ENCODE measurements at regions not wholly inside any gene's neighbourhood (a gene's known extent, or its start where the extent isn't known, plus 50 kb on each side); places are given as distances from the start of the nearest gene placed in this dataset.

- TF ChIP-seq POLR2A (IDR thresholded peaks at IDR 0.05; ENCODE audit: low read depth, low read length) (no peak), POLR2AphosphoS5 (IDR thresholded peaks at IDR 0.05; ENCODE audit: low read depth, low read length) (no peak), SPI1 (IDR thresholded peaks at IDR 0.05; ENCODE audit: low read depth, low read length) (no peak)
- FAIRE-seq: no peak
- no peak for DNase-seq (ENCODE audit: insufficient read length, low spot score)
Measured at GRCh38 chr1:164361927-164362326, 197.1 kb upstream of the PBX1 start.

- no peak for TF ChIP-seq SPI1 (IDR thresholded peaks at IDR 0.05; ENCODE audit: low read depth, low read length)
- no peak for TF ChIP-seq POU2F2 (IDR thresholded peaks at IDR 0.05; ENCODE audit: low read depth, low read length)
- no peak for TF ChIP-seq TAF1 (IDR thresholded peaks at IDR 0.05; ENCODE audit: low read depth, low read length)
- TF ChIP-seq POLR2AphosphoS5 (IDR thresholded peaks at IDR 0.05; ENCODE audit: low read depth, low read length): no peak
- no peak for TF ChIP-seq POLR2A (IDR thresholded peaks at IDR 0.05; ENCODE audit: low read depth, low read length)
- no peak for TF ChIP-seq PAX5 (IDR thresholded peaks at IDR 0.05; ENCODE audit: insufficient read depth, low read length, severe bottlenecking)
- FAIRE-seq (no peak), DNase-seq (ENCODE audit: insufficient read length, low spot score) (no peak)
Measured at GRCh38 chr1:164363980-164364379, 195.0 kb upstream of the PBX1 start.

- no peak for TF ChIP-seq SPI1 (IDR thresholded peaks at IDR 0.05; ENCODE audit: low read depth, low read length)
- no peak for TF ChIP-seq POU2F2 (IDR thresholded peaks at IDR 0.05; ENCODE audit: low read depth, low read length)
- TF ChIP-seq TAF1 (IDR thresholded peaks at IDR 0.05; ENCODE audit: low read depth, low read length): no peak
- TF ChIP-seq PAX5 (IDR thresholded peaks at IDR 0.05; ENCODE audit: insufficient read depth, low read length, severe bottlenecking): no peak
- no peak for TF ChIP-seq POLR2A (IDR thresholded peaks at IDR 0.05; ENCODE audit: low read depth, low read length)
- TF ChIP-seq POLR2AphosphoS5 (IDR thresholded peaks at IDR 0.05; ENCODE audit: low read depth, low read length): no peak
- no peak for FAIRE-seq
- DNase-seq (ENCODE audit: insufficient read length, low spot score): no peak
Measured at GRCh38 chr1:164366014-164366413, 193.0 kb upstream of the PBX1 start.

- no peak for FAIRE-seq
- TF ChIP-seq SPI1 (IDR thresholded peaks at IDR 0.05; ENCODE audit: low read depth, low read length) (no peak), POLR2AphosphoS5 (IDR thresholded peaks at IDR 0.05; ENCODE audit: low read depth, low read length) (no peak), PAX5 (IDR thresholded peaks at IDR 0.05; ENCODE audit: insufficient read depth, low read length, severe bottlenecking) (no peak), POU2F2 (IDR thresholded peaks at IDR 0.05; ENCODE audit: low read depth, low read length) (no peak), TAF1 (IDR thresholded peaks at IDR 0.05; ENCODE audit: low read depth, low read length) (no peak), POLR2A (IDR thresholded peaks at IDR 0.05; ENCODE audit: low read depth, low read length) (no peak)
Measured at GRCh38 chr1:164369698-164370365, 189.2 kb upstream of the PBX1 start.

GRCh38 chr1:164380893-164381292, 178.1 kb upstream of the PBX1 start:
- FAIRE-seq (no peak), DNase-seq (ENCODE audit: insufficient read length, low spot score) (no peak)
- TF ChIP-seq POLR2A (IDR thresholded peaks at IDR 0.05; ENCODE audit: low read depth, low read length) (no peak), POU2F2 (IDR thresholded peaks at IDR 0.05; ENCODE audit: low read depth, low read length) (no peak), SPI1 (IDR thresholded peaks at IDR 0.05; ENCODE audit: low read depth, low read length) (no peak), TAF1 (IDR thresholded peaks at IDR 0.05; ENCODE audit: low read depth, low read length) (no peak), POLR2AphosphoS5 (IDR thresholded peaks at IDR 0.05; ENCODE audit: low read depth, low read length) (no peak), PAX5 (IDR thresholded peaks at IDR 0.05; ENCODE audit: insufficient read depth, low read length, severe bottlenecking) (no peak)

More at GRCh38 chr1:164369698-164370365, 189.2 kb upstream of the PBX1 start:
- DNase-seq (ENCODE audit: insufficient read length, low spot score): no peak

GRCh38 chr1:164382384-164382783, 176.6 kb upstream of the PBX1 start:
- TF ChIP-seq POU2F2 (IDR thresholded peaks at IDR 0.05; ENCODE audit: low read depth, low read length) (no peak), POLR2AphosphoS5 (IDR thresholded peaks at IDR 0.05; ENCODE audit: low read depth, low read length) (no peak), TAF1 (IDR thresholded peaks at IDR 0.05; ENCODE audit: low read depth, low read length) (no peak), POLR2A (IDR thresholded peaks at IDR 0.05; ENCODE audit: low read depth, low read length) (no peak), PAX5 (IDR thresholded peaks at IDR 0.05; ENCODE audit: insufficient read depth, low read length, severe bottlenecking) (no peak), SPI1 (IDR thresholded peaks at IDR 0.05; ENCODE audit: low read depth, low read length) (no peak)
- DNase-seq (ENCODE audit: insufficient read length, low spot score) (no peak), FAIRE-seq (no peak)

- TF ChIP-seq PAX5 (IDR thresholded peaks at IDR 0.05; ENCODE audit: insufficient read depth, low read length, severe bottlenecking) (no peak), POLR2A (IDR thresholded peaks at IDR 0.05; ENCODE audit: low read depth, low read length) (no peak), TAF1 (IDR thresholded peaks at IDR 0.05; ENCODE audit: low read depth, low read length) (no peak), POU2F2 (IDR thresholded peaks at IDR 0.05; ENCODE audit: low read depth, low read length) (no peak), SPI1 (IDR thresholded peaks at IDR 0.05; ENCODE audit: low read depth, low read length) (no peak)
- DNase-seq (ENCODE audit: insufficient read length, low spot score) (no peak), FAIRE-seq (no peak)
Measured at GRCh38 chr1:164384262-164384661, 174.7 kb upstream of the PBX1 start.

- no peak for TF ChIP-seq POU2F2 (IDR thresholded peaks at IDR 0.05; ENCODE audit: low read depth, low read length)
- no peak for TF ChIP-seq SPI1 (IDR thresholded peaks at IDR 0.05; ENCODE audit: low read depth, low read length)
- no peak for TF ChIP-seq POLR2A (IDR thresholded peaks at IDR 0.05; ENCODE audit: low read depth, low read length)
- no peak for TF ChIP-seq TAF1 (IDR thresholded peaks at IDR 0.05; ENCODE audit: low read depth, low read length)
- no peak for TF ChIP-seq PAX5 (IDR thresholded peaks at IDR 0.05; ENCODE audit: insufficient read depth, low read length, severe bottlenecking)
- no peak for DNase-seq (ENCODE audit: insufficient read length, low spot score)
- FAIRE-seq: no peak
Measured at GRCh38 chr1:164417016-164417704, 141.8 kb upstream of the PBX1 start.

- DNase-seq (ENCODE audit: insufficient read length, low spot score) (no peak), FAIRE-seq (no peak)
- TF ChIP-seq SPI1 (IDR thresholded peaks at IDR 0.05; ENCODE audit: low read depth, low read length) (no peak), TAF1 (IDR thresholded peaks at IDR 0.05; ENCODE audit: low read depth, low read length) (no peak), POU2F2 (IDR thresholded peaks at IDR 0.05; ENCODE audit: low read depth, low read length) (no peak), POLR2AphosphoS5 (IDR thresholded peaks at IDR 0.05; ENCODE audit: low read depth, low read length) (no peak), PAX5 (IDR thresholded peaks at IDR 0.05; ENCODE audit: insufficient read depth, low read length, severe bottlenecking) (no peak), POLR2A (IDR thresholded peaks at IDR 0.05; ENCODE audit: low read depth, low read length) (no peak)
Measured at GRCh38 chr1:164423136-164423535, 135.8 kb upstream of the PBX1 start.
